Heart right ventricle (tissue), 16 donors: ENCODE measurements at regions not wholly inside any gene's neighbourhood (a gene's known extent, or its start where the extent isn't known, plus 50 kb on each side); places are given as distances from the start of the nearest gene placed in this dataset.

Source experiments
- ATAC-seq, 8 donors: fragments of 200-7000 bp; cut with Tn5 transposase; one replicate each; pipeline ENCODE4 v1.9.1; 2020; ENCODE audit warnings: mild to moderate bottlenecking in 8 of 8, moderate library complexity in 8 of 8, moderate number of reproducible peaks in 1 of 8
- DNase-seq, 2 donors: peaks; one replicate each; pipeline ENCODE4 v3.0.0-alpha.2; 2020
- H3K27ac ChIP-seq, 10 donors: fragments of 200-600 bp; sonication (generic) in 2 of 10; one replicate each; pipeline versions ENCODE4 v1.5.0 to v1.8.0; 2020 to 2022; ENCODE audit warnings: mild to moderate bottlenecking in 3 of 10
- H3K27me3 ChIP-seq, 7 donors: fragments of 200-600 bp; one replicate each; pipeline ENCODE4 v1.8.0; 2021 to 2022; ENCODE audit warnings: mild to moderate bottlenecking in 2 of 7
- H3K36me3 ChIP-seq, 9 donors: fragments of 200-600 bp; sonication (generic) in 1 of 9; one replicate each; pipeline versions ENCODE4 v1.5.0 to v1.8.0; 2020 to 2022; ENCODE audit warnings: mild to moderate bottlenecking in 2 of 9
- H3K4me1 ChIP-seq, 9 donors: fragments of 200-600 bp; sonication (generic) in 1 of 9; one replicate each; pipeline versions ENCODE4 v1.5.0 to v1.8.0; 2020 to 2022; ENCODE audit warnings: mild to moderate bottlenecking in 4 of 9
- H3K4me3 ChIP-seq, 10 donors: fragments of 200-600 bp; sonication (generic) in 2 of 10; one replicate each; pipeline versions ENCODE4 v1.5.0 to v1.8.0; 2020 to 2022; ENCODE audit warnings: mild to moderate bottlenecking in 7 of 10, moderate library complexity in 2 of 10
- H3K9me3 ChIP-seq, 11 donors: fragments of 200-600 bp in 10 of 11; sonication (generic) in 2 of 11; one replicate each; pipeline versions ENCODE4 v1.5.0 to v1.8.0; 2013 to 2022; ENCODE audit warnings: mild to moderate bottlenecking in 2 of 11, control low read depth in 1 of 11, moderate library complexity in 1 of 11
- CTCF ChIP-seq, 9 donors: fragments of 200-600 bp; sonication (generic) in 2 of 9; IDR thresholded peaks; one replicate each; pipeline versions ENCODE4 v1.5.0 to v1.8.0; 2021 to 2022; ENCODE audit warnings: antibody characterized with exemption in 9 of 9, mild to moderate bottlenecking in 5 of 9, moderate library complexity in 1 of 9
- WGBS, 2 donors: extraction: QIAGEN DNeasy Blood & Tissue Kit; methylation state at CpG; one replicate each; pipeline ENCODE4 v1.1.7; 2013; ENCODE audit warnings: inconsistent platforms in 1 of 2; 5-methylcytosine and 5-hydroxymethylcytosine counted together
- intact Hi-C, 10 donors: fragments of 100-400 bp; cut with DNase I; formaldehyde crosslinking; loops; one replicate each; pipeline versions ENCODE4 v1.11.1 to v1.14.2; 2022
- donor health status: Arrhythmogenic right ventricular cardiomyopathy.
- donor health status: ischemic (EF 13 %, LVEDD 7.1; RV severe dilation, severe dysfunction).
- donor health status: healthy with polysubstance abuse.
- donor health status: DM: no; HTN: yes; CAD: no.
- donor health status: DM: no; HTN: no; CAD: no.
- donor health status: ischemic (EF 25% LVEDD 6.9; RV normal size, moderate dysfunction).
- donor health status: ischemic (EF 25% LVEDD 5.7; RV mildly dilated, moderate dysfunction).
- donor health status: healthy.
- donor health status: DM: yes; HTN: yes; CAD: no.
- donor health status: Ischemic cardiomyopathy.
- donor health status: ischemic (EF 35%, LVEDD 5.7; RV mildly dilated, moderate dysfunction).
- donor health status: nonischemic (EF 11% LVEDD 7.7; RV severe dilation, severe dysfunction).
- donor health status: DM: yes; HTN: yes; CAD: no.
- donor health status: PGD.
- donor health status: ischemic (EF 29% LVEDD 5.4; RV normal size, mild dysfunction).
- donor health status: nonischemic (EF 23%, LVEDD 6.1; RV moderate dilation, normal function).

- H3K27ac ChIP-seq, result no peak overlapping the region
- no peak overlapping the region for H3K4me3 ChIP-seq
- ATAC-seq (no peak), DNase-seq (no peak)
- no peaks in the 10 kb centered on the region for H3K4me1 ChIP-seq
- intact Hi-C loops, result no loop called here
- no peaks in the 10 kb centered on the region for H3K36me3 ChIP-seq
- WGBS, 2 donors, result 61 to 70% methylated on average over 1 of the region's 1 CpG
- no peaks in the 10 kb centered on the region for H3K27me3 ChIP-seq
- no peak for TF ChIP-seq CTCF (IDR thresholded peaks at IDR 0.05)
- H3K9me3 ChIP-seq, result peaks cover 0 to 5% (median 0%) of the 10 kb centered on the region in 11 donors
Measured at GRCh38 chr3:76699846-76700245, 340.1 kb upstream of the ROBO2 start.

- Histone ChIP-seq H3K9me3 (peaks cover 0 to 6% (median 0%) of the 10 kb centered on the region in 11 donors), H3K27ac (no peak overlapping the region), H3K36me3 (no peaks in the 10 kb centered on the region), H3K4me1 (no peaks in the 10 kb centered on the region), H3K4me3 (no peak overlapping the region), H3K27me3 (no peaks in the 10 kb centered on the region)
- ATAC-seq (no peak), DNase-seq (no peak)
- no peak for TF ChIP-seq CTCF (IDR thresholded peaks at IDR 0.05)
- intact Hi-C loops, result no loop called here
- WGBS, 2 donors, result 66 to 72% methylated on average over 3 of the region's 3 CpGs
Measured at GRCh38 chr3:76700323-76700722, 339.6 kb upstream of the ROBO2 start.

- Histone ChIP-seq H3K9me3 (peaks cover 0 to 6% (median 0%) of the 10 kb centered on the region in 11 donors), H3K27ac (no peak overlapping the region), H3K4me1 (no peaks in the 10 kb centered on the region), H3K4me3 (no peak overlapping the region), H3K36me3 (no peaks in the 10 kb centered on the region), H3K27me3 (no peaks in the 10 kb centered on the region)
- DNase-seq, result no peak
- intact Hi-C loops, result no loop called here
- TF ChIP-seq CTCF (IDR thresholded peaks at IDR 0.05), result no peak
- no peak for ATAC-seq
- 74% methylated on average over 3 of the region's 3 CpGs for WGBS, 2 donors
Measured at GRCh38 chr3:76702676-76703075, 337.2 kb upstream of the ROBO2 start.

- H3K4me1 ChIP-seq, result no peaks in the 10 kb centered on the region
- no peak overlapping the region for H3K4me3 ChIP-seq
- 84 to 93% methylated on average over 1 of the region's 1 CpG for WGBS, 2 donors
- DNase-seq (no peak), ATAC-seq (no peak)
- H3K27me3 ChIP-seq, result no peaks in the 10 kb centered on the region
- peaks cover 0 to 2% (median 0%) of the 10 kb centered on the region in 11 donors for H3K9me3 ChIP-seq
- intact Hi-C loops, result no loop called here
- H3K27ac ChIP-seq, result no peak overlapping the region
- H3K36me3 ChIP-seq, result no peaks in the 10 kb centered on the region
- no peak for TF ChIP-seq CTCF (IDR thresholded peaks at IDR 0.05)
Measured at GRCh38 chr3:76715426-76715825, 324.5 kb upstream of the ROBO2 start.

- H3K4me1 ChIP-seq, result no peaks in the 10 kb centered on the region
- 78 to 86% methylated on average over 2 of the region's 2 CpGs for WGBS, 2 donors
- H3K36me3 ChIP-seq, result no peaks in the 10 kb centered on the region
- no peaks in the 10 kb centered on the region for H3K9me3 ChIP-seq
- DNase-seq (no peak), ATAC-seq (no peak)
- intact Hi-C loops, result no loop called here
- H3K27me3 ChIP-seq, result no peaks in the 10 kb centered on the region
- TF ChIP-seq CTCF (IDR thresholded peaks at IDR 0.05), result no peak
- H3K4me3 ChIP-seq, result no peak overlapping the region
- no peak overlapping the region for H3K27ac ChIP-seq
Measured at GRCh38 chr3:76723366-76723765, 316.5 kb upstream of the ROBO2 start.
